Trophoblast cell (in vitro differentiated cells and primary cell): ENCODE measurements at regions not wholly inside any gene's neighbourhood (a gene's known extent, or its start where the extent isn't known, plus 50 kb on each side); places are given as distances from the start of the nearest gene placed in this dataset.

Experiments
- DNase-seq, 2 donors: peaks; one replicate each; pipeline ENCODE4 v3.0.0-alpha.2; 2016
- H2AFZ ChIP-seq: 2 replicates; pipeline ENCODE4 v1.6.1; 2013; ENCODE audit warnings: low read length, moderate library complexity, mild to moderate bottlenecking; ENCODE audit not compliant: insufficient read depth, poor library complexity
- H2AK5ac ChIP-seq: 2 replicates; pipeline ENCODE4 v1.6.1; 2013; ENCODE audit warnings: mild to moderate bottlenecking, low read length
- H2BK120ac ChIP-seq: 2 replicates; pipeline ENCODE4 v1.6.1; 2013; ENCODE audit warnings: low read length, mild to moderate bottlenecking, moderate library complexity; ENCODE audit not compliant: insufficient read depth, poor library complexity
- H2BK12ac ChIP-seq: 2 replicates; pipeline ENCODE4 v1.6.1; 2013; ENCODE audit warnings: mild to moderate bottlenecking, low read length, moderate library complexity
- H2BK5ac ChIP-seq: 2 replicates; pipeline ENCODE4 v1.6.1; 2013; ENCODE audit warnings: low read length, low read depth, moderate library complexity, mild to moderate bottlenecking; ENCODE audit not compliant: poor library complexity
- H3K14ac ChIP-seq: 2 replicates; pipeline ENCODE4 v1.6.1; 2013; ENCODE audit warnings: mild to moderate bottlenecking, low read length
- H3K18ac ChIP-seq: 2 replicates; pipeline ENCODE4 v1.6.1; 2013; ENCODE audit warnings: mild to moderate bottlenecking, low read length
- H3K23ac ChIP-seq: 2 replicates; pipeline ENCODE4 v1.6.1; 2013; ENCODE audit warnings: low read length
- H3K27ac ChIP-seq: 2 replicates; pipeline ENCODE4 v1.5.1; 2013; ENCODE audit warnings: low read depth, mild to moderate bottlenecking, inconsistent platforms, low read length, moderate library complexity
- H3K27me3 ChIP-seq: 2 replicates; pipeline ENCODE4 v1.6.1; 2013; ENCODE audit warnings: inconsistent platforms, mild to moderate bottlenecking, low read length, moderate library complexity; ENCODE audit not compliant: insufficient read depth
- H3K36me3 ChIP-seq, 2 experiments: 1 replicate in 1 of 2; 2 replicates in 1 of 2; pipeline ENCODE4 v1.6.1; 2013; ENCODE audit warnings: low read length in 2 of 2, mild to moderate bottlenecking in 2 of 2, moderate library complexity in 1 of 2; ENCODE audit not compliant: insufficient read depth in 2 of 2, control insufficient read depth in 1 of 2
- H3K4ac ChIP-seq: 2 replicates; pipeline ENCODE4 v1.6.1; 2013; ENCODE audit warnings: low read depth, mild to moderate bottlenecking, low read length, moderate library complexity
- H3K4me1 ChIP-seq, 2 experiments: 1 replicate in 1 of 2; 2 replicates in 1 of 2; pipeline ENCODE4 v1.6.1; 2013; ENCODE audit warnings: low read length in 2 of 2, mild to moderate bottlenecking in 2 of 2, moderate library complexity in 1 of 2; ENCODE audit not compliant: insufficient read depth in 2 of 2, control insufficient read depth in 1 of 2
- H3K4me2 ChIP-seq: 2 replicates; pipeline ENCODE4 v1.6.1; 2013; ENCODE audit warnings: inconsistent platforms, mild to moderate bottlenecking, low read length, moderate library complexity
- H3K4me3 ChIP-seq: 2 replicates; pipeline ENCODE4 v1.5.1; 2013; ENCODE audit warnings: mild to moderate bottlenecking, low read depth, low read length, inconsistent platforms
- H3K79me1 ChIP-seq: one replicate; pipeline ENCODE4 v1.6.1; 2013; ENCODE audit warnings: low read length
- H3K79me2 ChIP-seq: 2 replicates; pipeline ENCODE4 v1.6.1; 2013; ENCODE audit warnings: low read length, mild to moderate bottlenecking; ENCODE audit not compliant: control insufficient read depth, insufficient read depth, poor library complexity
- H3K9ac ChIP-seq: 2 replicates; pipeline ENCODE4 v1.6.1; 2013; ENCODE audit warnings: mild to moderate bottlenecking, low read length
- H3K9me3 ChIP-seq: 2 replicates; pipeline ENCODE4 v1.6.1; 2013; ENCODE audit warnings: low read depth, mild to moderate bottlenecking, control low read depth, inconsistent platforms, low read length; ENCODE audit not compliant: insufficient read depth
- H4K12ac ChIP-seq: 2 replicates; pipeline ENCODE4 v1.6.1; 2013; ENCODE audit warnings: low read depth, mild to moderate bottlenecking, low read length, moderate library complexity
- H4K8ac ChIP-seq: 2 replicates; pipeline ENCODE4 v1.6.1; 2013; ENCODE audit warnings: low read depth, mild to moderate bottlenecking, low read length, moderate library complexity
- H4K91ac ChIP-seq: one replicate; pipeline ENCODE4 v1.6.1; 2013; ENCODE audit warnings: low read depth, mild to moderate bottlenecking, low read length, moderate library complexity
- WGBS: extraction: QIAGEN DNeasy Blood & Tissue Kit; methylation state at CpG from one replicate; pipeline ENCODE4 v1.1.7; 2013; ENCODE audit warnings: missing lambda C conversion rate; ENCODE audit not compliant: insufficient read length, insufficient coverage; ENCODE audit errors: extremely low coverage; 5-methylcytosine and 5-hydroxymethylcytosine counted together

GRCh38 chr3:81307221-81307620, 454.2 kb downstream of the GBE1 start:
- Histone ChIP-seq H2AK5ac (no peak overlapping the region), H2BK120ac (no peak overlapping the region), H3K9me3 (no peaks in the 10 kb centered on the region), H3K18ac (no peak overlapping the region), H3K4me3 (no peak overlapping the region), H3K4me2 (no peak overlapping the region), H3K27ac (no peak overlapping the region), H4K12ac (no peak overlapping the region), H3K36me3 (no peaks in the 10 kb centered on the region), H3K79me1 (no peaks in the 10 kb centered on the region), H2AFZ (no peak overlapping the region), H3K9ac (no peak overlapping the region), H3K4ac (no peak overlapping the region), H3K79me2 (no peaks in the 10 kb centered on the region), H3K4me1 (no peaks in the 10 kb centered on the region), H3K27me3 (no peaks in the 10 kb centered on the region), H2BK5ac (no peak overlapping the region), H2BK12ac (no peak overlapping the region), H3K14ac (no peak overlapping the region), H4K91ac (no peak overlapping the region), H3K23ac (no peak overlapping the region), H4K8ac (no peak overlapping the region)
- WGBS, result no CpG with 5 or more reads among the region's 1 CpG
- DNase-seq, result no peak

- Histone ChIP-seq H3K79me2 (no peaks in the 10 kb centered on the region), H3K23ac (no peak overlapping the region), H3K9me3 (no peaks in the 10 kb centered on the region), H2BK5ac (no peak overlapping the region), H3K4me1 (peaks cover 2 to 7% of the 10 kb centered on the region in 2 experiments), H3K79me1 (no peaks in the 10 kb centered on the region), H4K12ac (no peak overlapping the region), H3K9ac (no peak overlapping the region), H3K27ac (no peak overlapping the region), H3K14ac (no peak overlapping the region), H3K4me2 (no peak overlapping the region), H3K27me3 (no peaks in the 10 kb centered on the region), H4K8ac (no peak overlapping the region), H3K4ac (no peak overlapping the region), H4K91ac (no peak overlapping the region), H3K18ac (no peak overlapping the region), H2BK12ac (no peak overlapping the region), H2AFZ (no peak overlapping the region), H2BK120ac (no peak overlapping the region), H2AK5ac (no peak overlapping the region), H3K4me3 (no peak overlapping the region), H3K36me3 (no peaks in the 10 kb centered on the region)
- no CpG with 5 or more reads among the region's 2 CpGs for WGBS
- DNase-seq, result no peak
Observed at GRCh38 chr3:81303321-81303720, 458.1 kb downstream of the GBE1 start.

- Histone ChIP-seq H3K27ac (no peak overlapping the region), H2AFZ (no peak overlapping the region), H3K4me1 (peaks cover 4 to 9% of the 10 kb centered on the region in 2 experiments), H2AK5ac (no peak overlapping the region), H2BK12ac (no peak overlapping the region), H3K4ac (no peak overlapping the region), H3K9me3 (no peaks in the 10 kb centered on the region), H3K18ac (no peak overlapping the region), H2BK5ac (no peak overlapping the region), H2BK120ac (no peak overlapping the region), H3K9ac (no peak overlapping the region), H3K79me2 (no peaks in the 10 kb centered on the region), H4K91ac (no peak overlapping the region), H3K23ac (no peak overlapping the region), H3K27me3 (no peaks in the 10 kb centered on the region), H4K12ac (no peak overlapping the region), H4K8ac (no peak overlapping the region), H3K4me3 (no peak overlapping the region), H3K4me2 (no peak overlapping the region), H3K14ac (no peak overlapping the region), H3K36me3 (no peaks in the 10 kb centered on the region), H3K79me1 (peaks cover 2% of the 10 kb centered on the region)
- WGBS, result no CpG with 5 or more reads among the region's 1 CpG
- DNase-seq, result peak; percentile 25 to 65
Observed at GRCh38 chr3:81302045-81302444, 459.4 kb downstream of the GBE1 start.

GRCh38 chr3:81301230-81301629, 460.2 kb downstream of the GBE1 start:
- peaks cover 4 to 10% of the 10 kb centered on the region in 2 experiments for H3K4me1 ChIP-seq
- H4K8ac ChIP-seq, result no peak overlapping the region
- no peak overlapping the region for H4K12ac ChIP-seq
- H3K79me2 ChIP-seq, result no peaks in the 10 kb centered on the region
- H2BK5ac ChIP-seq, result no peak overlapping the region
- no peak overlapping the region for H3K23ac ChIP-seq
- no peak for DNase-seq
- H3K27ac ChIP-seq, result no peak overlapping the region
- H3K9ac ChIP-seq, result no peak overlapping the region
- H2BK120ac ChIP-seq, result no peak overlapping the region
- no peak overlapping the region for H2AK5ac ChIP-seq
- H4K91ac ChIP-seq, result no peak overlapping the region
- no peak overlapping the region for H3K4me2 ChIP-seq
- peaks cover 5% of the 10 kb centered on the region for H3K79me1 ChIP-seq
- no peak overlapping the region for H3K4ac ChIP-seq
- H3K18ac ChIP-seq, result no peak overlapping the region
- H2BK12ac ChIP-seq, result peak overlapping the region; percentile 87
- no peaks in the 10 kb centered on the region for H3K36me3 ChIP-seq
- no peak overlapping the region for H2AFZ ChIP-seq
- H3K9me3 ChIP-seq, result no peaks in the 10 kb centered on the region
- WGBS, result no CpG with 5 or more reads among the region's 1 CpG
- no peak overlapping the region for H3K14ac ChIP-seq
- H3K27me3 ChIP-seq, result no peaks in the 10 kb centered on the region
- H3K4me3 ChIP-seq, result no peak overlapping the region
